HG03558 (cell line): ENCODE measurements at regions not wholly inside any gene's neighbourhood (a gene's known extent, or its start where the extent isn't known, plus 50 kb on each side); places are given as distances from the start of the nearest gene placed in this dataset.
"Not testable (repeated sequence)": the region's sequence is repeated elsewhere in the genome, so short reads cannot be mapped to it uniquely, and the experiment has no call there.

ENCODE experiments used
- ATAC-seq: cut with Tn5 transposase; IDR thresholded peaks from one replicate; pipeline ENCODE4 v1.9.1; 2021; ENCODE audit warnings: moderate number of reproducible peaks; ENCODE audit not compliant: unreplicated experiment; ENCODE audit errors: extremely low read depth

DNA sequence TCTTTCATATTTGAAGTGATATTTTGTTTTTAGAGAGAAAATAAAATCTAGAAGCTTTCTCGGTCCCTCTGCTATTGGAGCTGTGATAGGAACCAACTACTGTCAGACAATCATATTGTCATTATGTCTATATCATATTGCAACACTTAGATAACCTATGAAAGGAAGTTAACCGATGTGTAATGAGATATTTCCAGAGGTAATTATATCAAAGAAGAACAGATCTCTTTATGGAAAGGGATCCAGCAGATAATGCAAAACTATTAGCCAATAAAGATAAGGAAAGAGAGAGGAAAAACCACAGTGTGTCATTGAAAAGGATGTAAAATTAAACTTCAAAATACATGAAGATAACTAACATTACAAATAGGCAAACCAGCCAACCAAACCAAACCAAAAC is 529.1 kb upstream of the CCDC54 start:
- no peak for ATAC-seq

DNA sequence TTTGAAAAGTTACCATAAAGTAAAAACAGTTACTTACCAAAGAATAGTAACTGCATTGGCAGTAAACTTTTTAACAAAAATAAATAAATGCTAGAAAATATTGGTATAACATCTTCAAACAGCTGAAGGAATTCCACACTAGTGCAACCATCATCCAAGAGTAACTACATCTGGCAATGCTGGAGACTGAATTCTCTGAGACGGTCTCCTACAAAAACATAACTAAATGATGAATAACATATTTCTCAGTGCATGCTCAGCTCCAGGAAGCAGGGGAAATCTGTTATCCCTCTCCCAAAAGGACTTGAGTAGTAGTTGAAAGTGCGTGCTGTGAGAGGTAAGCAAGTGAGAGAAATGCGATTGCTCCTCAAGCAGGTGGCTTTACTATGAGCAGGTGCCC is 526.8 kb upstream of the CCDC54 start:
- no peak for ATAC-seq

DNA sequence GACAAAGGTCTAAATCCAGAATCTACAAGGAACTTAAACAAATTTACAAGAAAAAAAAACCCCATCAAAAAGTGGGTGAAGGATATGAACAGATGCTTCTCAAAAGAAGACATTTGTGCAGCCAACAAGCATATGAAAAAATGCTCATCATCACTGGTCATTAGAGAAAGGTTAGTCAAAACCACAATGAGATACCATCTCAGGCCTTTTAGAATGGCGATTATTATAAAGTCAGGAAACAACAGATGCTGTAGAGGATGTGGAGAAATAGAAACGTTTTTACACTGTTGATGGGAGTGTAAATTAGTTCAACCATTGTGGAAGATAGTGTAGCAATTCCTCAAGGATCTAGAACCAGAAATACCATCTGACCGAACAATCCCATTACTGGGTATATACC is 518.9 kb upstream of the CCDC54 start:
- ATAC-seq = not testable (repeated sequence)

DNA sequence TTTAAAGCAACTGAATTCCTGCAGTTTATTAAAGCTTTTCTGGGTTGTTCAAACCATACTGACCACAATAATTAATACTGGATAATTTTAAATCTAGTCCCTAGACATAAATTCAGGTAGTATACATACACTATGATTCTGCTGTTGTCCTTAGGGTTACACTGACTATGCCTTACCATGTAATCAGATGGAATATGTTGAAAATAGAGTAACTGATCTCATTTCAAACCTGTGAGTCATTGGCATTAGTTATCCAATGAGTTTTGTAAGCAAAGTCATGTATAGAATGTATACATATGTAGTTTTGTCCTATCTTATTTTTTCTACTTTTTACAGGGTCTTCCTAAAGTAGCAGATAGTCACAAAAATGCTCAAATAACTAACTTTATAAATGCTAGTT is 517.1 kb upstream of the CCDC54 start:
- no peak for ATAC-seq

DNA sequence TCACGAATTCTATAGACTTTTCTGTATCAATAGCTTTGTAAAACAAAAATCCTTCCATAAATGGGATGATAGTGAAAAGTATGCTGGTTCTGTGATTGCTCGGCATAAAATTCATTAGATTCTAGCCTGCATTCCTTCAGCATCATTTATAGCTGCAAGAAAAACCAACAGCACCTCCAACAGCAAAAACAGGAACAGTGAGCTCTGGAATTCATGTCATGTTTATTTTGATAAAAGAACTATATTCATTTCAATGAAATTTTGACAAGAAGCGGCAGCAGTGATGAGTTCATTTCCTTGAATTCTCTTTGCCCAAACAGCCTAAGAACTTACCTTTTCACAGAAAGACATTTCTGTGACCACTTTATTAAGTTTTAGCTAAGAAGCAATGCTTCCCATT is 515.2 kb upstream of the CCDC54 start:
- ATAC-seq = no peak

DNA sequence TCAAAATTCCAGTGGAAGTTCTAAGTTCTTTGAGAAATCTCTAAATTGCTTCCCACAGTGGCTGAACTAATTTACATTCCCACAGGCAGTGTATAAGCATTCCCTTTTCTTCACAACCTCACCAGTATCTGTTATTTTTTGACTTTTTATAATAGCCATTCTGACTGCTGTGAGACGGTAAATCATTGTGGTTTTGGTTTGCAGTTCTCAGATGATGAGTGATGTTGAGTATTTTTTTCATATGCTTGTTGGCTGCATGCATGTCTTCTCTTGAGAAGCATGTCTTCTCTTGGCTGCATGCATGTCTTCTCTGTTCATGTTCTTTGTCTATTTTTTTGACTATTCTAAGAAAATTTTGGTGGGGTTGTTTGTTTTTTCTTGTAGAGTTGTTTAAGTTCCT is 499.6 kb upstream of the CCDC54 start:
- ATAC-seq = no peak

DNA sequence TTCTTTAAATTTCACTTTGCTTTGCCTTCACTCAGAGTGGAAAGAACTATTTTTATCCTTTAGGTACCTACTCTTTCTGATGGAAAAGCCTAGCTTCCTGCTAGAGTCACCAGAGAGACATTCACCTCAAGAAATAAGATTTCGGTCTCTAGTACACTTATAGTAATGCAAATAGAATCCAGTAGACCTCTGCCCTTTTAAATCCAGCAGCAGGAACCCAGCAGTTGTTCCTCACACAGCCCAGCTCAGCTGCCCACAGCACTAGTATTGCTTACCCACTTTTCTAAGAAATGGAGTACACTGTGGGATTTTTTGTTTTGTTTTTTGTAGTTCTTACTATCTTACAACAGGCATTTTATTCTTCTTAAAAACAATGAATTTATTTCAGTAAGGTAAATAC is 497.0 kb upstream of the CCDC54 start:
- no peak for ATAC-seq

DNA sequence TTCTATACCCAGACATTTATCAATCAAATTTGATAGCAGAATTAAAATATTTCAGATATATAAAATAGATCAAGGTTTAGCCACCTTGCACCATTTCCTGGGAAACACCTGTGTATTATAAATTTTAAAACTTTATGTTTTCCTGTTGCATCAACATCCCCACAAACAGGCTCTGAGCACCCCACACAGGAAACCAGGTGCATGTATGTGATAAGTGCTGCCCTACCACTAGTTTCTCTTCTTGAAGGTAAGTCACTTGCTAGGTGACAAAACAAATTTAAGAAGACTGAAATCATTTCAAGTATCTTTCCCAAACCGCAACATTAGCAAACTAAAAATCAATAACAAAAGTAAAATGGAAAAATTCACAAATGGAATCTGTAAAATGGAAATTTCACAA is 496.1 kb upstream of the CCDC54 start:
- ATAC-seq = no peak

DNA sequence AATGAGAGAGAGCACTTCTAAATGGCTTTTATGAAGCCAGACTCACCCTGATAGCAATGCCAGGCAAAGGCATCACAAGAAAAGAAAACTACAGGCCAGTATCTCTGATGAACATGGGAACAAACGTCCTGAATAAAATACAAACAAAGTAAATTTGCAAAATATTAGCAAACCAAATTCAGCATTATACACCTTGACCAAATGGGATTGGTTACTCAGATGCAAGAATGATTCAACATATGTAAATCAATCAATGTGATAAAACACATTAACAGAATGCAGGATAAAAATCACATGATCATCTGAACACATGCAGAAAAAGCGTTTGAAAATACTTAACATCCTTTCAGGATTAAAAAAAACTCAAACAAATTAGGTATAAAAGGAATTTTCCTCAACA is 494.9 kb upstream of the CCDC54 start:
- no peak for ATAC-seq

DNA sequence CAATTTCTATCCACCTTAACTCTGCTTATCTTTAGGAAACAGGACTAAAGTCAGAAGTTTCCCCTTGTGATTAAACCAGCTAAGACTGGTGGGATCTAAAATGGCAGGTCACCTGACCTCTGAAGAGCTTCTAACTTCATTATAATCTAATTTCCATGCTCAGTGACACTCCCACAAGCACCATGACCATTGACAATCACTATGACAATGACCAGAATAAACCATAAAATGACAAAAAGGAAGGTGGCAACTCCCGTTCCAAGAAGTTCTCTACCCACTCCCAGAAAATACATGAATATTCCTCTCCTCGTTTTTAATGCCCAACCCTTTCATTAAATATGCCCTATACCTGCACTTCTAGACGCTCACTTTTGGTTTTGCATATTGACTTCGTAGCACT is 471.2 kb upstream of the CCDC54 start:
- no peak for ATAC-seq

DNA sequence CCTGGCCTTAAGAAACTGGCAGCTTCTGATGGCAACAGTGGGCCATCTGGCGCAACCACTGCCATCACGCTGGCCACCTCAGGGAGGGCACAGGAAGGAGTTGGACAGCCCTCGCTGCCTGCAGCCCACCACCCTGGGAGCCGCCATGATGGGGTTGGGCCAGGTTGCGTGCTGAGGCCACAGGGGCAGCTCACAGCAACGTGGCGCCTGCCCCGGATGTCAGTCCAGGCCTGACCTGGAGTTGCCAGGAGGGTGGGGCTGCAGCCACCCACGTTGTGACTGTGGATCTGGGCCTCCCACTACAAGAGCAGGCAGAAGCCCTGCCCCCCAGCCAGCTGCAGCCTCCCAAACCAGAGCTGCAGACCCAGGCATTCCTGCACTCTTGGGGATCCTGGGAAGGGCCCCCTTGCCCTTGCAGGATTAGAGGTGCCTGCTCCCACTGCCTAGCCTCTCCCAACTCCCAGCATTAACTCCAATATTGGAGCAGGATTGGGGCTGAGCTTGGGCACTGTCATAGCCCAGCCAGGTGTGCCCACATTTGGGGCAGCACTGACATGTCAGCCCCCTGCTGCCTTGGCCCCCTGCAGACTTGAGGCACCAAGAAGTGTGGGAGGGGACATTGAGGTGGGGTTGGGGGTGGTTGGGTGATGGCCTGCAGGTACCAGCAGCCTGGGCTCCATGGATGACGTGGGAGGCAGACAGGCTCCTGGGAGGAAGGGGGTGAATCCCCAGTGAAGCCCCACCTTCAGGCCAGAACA is 468.9 kb upstream of the CCDC54 start:
- no peak for ATAC-seq

DNA sequence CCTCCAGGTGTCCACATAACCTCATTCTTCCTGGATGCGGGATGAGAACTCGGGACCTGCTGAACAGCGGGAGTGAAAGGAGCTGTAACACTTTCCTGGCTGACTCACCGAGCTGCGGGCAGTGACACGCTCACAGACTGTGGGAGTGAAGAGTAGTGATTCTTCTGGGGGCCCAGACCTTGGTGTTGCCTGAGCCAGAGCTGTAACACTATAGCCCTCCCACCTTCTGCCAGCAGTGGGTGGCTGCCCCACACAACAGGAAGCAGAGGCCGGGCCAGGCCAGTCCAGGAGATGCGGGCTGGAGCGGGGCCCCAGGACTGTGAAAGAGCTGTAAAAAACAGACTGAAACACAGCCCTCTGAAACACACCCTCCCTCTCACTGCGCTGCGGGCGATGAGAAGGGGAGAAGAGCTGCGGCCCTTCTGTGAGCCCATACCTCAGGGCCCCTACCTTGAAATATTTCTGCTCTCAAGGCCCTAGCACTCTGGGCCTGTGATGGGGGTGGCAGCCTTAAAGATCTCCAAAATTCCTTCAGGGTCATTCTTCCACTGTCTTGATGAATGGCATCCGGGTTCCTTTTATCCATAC is 464.0 kb upstream of the CCDC54 start:
- no peak for ATAC-seq

DNA sequence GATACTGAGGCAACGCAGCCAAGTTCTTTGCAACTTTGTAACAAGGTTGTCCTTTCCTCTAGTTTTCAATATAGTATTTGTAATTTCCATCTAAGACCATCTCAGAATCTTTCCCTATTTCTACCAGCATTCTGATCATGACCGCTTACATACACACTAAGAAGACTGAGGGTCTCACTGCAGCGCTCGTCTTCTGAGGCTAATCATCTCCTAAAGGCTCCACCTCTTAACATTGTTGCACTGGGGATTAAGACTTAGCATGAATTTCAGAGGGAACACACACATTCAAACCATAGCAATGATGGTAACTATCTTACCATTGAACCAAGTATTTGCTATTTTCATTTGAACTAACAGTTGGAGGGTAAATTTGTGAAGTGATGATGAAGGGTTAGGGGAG is 463.3 kb upstream of the CCDC54 start:
- ATAC-seq = no peak

DNA sequence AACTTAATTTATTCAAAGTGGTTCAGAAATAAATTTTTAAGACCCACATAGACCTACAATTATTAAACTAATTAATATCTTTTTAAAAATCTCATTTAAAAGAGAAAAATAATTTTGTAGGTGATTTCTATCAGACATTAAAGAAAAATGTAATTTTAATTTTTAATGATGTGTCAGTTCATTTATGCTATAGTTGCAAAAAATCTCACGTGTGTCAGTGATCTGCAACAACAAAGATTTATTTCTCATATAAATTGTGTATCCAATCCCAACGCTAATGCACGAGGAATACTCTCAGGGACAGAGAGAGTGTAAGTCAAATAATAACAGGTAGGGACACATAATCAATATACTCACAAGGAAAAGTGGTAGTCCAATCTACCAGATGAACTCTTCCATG is 456.6 kb upstream of the CCDC54 start:
- no peak for ATAC-seq

DNA sequence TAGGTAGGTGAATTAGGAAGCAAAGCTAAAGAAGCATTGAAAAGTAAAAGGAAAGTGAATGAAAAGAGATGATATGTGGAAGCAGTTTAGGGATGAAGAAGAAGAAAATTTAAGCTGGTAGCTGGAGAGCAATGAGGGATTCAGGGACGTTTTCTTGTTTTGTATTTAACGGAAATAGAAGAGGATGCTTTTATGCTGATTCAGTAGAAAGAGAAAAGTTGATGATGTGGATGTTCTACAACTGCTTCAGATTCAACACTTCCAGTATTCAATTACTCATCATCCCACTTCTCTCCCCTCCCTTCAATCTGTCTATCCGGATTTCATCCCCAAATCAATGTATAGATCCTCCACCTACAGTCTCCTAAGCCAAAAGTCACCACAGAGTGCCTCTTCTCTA is 448.2 kb upstream of the CCDC54 start:
- no peak for ATAC-seq

DNA sequence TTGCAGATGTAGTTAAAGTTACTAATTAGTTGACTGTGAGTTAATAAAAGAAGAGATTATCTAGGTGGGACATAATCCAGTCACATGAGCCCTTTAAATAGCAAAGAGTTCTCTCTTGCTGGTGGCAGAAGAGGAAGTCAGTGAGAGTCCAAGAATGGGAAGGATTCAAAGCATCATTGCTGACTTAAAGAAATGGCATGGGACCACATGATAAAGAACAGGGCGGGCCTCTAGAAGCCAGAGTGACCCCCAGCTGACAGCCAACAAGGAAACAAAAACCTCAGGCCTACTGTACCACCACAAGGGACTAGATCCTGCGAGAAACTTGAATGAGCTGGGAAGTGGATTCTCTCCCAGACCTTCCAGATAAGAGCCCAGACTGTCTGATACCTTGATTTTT is 447.2 kb upstream of the CCDC54 start:
- ATAC-seq = no peak

DNA sequence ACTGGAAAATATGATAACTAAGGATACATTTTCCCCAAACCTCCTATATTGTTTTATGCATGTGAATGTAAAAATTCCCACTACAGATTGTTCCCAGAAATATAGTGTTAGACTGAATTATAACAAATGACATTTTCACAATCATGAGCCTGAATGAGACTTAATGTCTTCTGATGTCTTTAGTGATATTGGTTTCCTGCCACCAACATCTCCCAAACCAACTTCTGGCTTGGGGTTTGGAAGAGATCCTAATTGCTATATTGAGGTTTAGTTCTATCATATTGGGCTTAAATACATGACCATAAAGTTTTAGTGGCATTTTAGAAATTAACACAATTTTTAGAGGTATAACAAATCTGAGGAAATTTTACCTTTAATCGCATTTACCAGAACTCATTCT is 445.3 kb upstream of the CCDC54 start:
- ATAC-seq = no peak

DNA sequence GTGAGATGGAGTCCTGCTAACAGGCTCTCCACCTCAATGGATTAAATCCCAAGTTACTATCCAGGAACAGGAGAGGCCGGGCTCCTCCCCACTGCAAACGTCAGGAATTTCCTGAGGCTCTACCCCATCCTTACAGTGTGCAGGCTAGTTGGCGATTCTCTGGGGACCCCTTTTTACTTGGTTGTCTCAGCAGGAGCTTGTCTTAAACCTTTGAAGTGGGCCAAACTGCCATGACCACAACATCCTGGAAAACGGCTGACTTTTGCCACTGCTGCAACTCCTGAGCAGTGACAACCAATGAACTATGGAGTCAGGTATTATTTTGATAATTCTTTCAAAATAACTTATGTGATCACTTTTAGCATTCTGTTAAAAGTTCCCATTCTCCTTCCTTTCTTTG is 440.9 kb upstream of the CCDC54 start:
- ATAC-seq = no peak

DNA sequence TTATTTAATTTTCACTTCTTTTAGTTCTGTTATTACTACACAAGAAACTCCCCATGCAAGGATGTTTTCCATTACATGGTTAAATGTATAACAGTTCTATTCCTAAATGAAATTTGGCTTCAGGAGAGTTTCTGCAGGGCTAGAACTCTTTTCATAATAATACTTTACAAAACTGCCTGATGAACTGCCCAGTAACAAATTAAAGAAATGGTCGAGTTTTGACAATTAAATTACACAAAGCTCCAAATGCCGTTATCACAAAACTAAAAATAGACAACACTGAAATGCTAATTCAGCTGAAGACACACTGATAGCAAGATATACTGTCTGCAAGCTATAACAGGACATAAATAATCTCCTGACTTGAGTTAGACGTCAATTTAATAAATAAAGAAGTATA is 435.2 kb upstream of the CCDC54 start:
- ATAC-seq = no peak

DNA sequence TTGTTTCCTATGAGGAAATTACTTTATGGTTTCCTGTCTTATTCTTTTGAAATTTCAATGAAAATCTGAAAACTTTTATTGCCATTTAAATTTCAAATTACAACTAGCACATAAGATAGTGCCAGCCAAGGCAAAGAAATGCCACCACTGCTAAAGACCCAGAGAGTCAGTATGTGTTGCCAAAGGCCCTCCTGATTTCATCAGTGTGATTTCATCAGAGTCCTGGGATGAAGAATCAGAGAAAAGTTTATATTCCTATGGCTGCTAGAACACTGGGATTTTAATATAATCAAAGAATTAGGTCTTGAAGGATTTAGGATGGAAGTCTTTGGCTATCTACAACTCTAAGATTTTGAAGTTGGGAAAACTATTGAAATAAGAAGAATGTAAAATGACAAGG is 434.2 kb upstream of the CCDC54 start:
- ATAC-seq = no peak

DNA sequence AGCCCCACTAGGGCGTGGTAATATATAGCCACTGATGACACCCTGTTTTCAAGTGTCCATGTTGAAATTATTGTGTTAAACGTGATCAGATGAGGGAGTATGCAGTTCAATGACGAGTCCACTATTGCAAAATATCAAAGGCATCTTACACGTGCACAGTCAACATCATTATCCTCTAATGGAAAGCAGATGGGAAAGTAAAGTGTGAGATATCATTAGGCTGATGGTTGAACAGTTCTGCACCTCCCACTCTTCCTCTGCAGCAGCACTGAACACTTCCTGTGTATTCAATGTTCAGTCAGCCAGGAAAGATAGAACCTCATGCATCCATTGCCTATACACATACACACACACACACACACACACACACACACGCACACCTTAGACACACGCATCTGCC is 431.8 kb upstream of the CCDC54 start:
- no peak for ATAC-seq

DNA sequence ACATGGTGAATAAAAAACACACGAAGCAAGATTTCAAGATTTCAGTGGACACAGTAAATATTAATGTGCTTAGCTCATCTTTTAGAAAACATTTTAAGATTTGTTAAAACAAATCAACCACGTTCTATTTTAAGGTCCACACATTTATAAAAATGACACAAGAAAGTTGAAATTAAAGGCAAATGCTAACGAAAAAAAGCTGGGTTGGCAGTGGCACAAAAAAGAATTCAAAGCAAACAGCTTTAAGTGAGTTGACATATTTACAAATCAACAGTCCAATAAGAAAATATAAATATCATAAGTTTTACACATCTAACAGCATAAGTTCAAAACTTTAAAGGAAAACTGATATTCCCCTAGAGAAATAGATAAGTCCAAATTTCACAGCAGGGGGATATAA is 430.4 kb upstream of the CCDC54 start:
- ATAC-seq = no peak
